Spleen (tissue), 11 donors: ENCODE measurements at regions not wholly inside any gene's neighbourhood (a gene's known extent, or its start where the extent isn't known, plus 50 kb on each side); places are given as distances from the start of the nearest gene placed in this dataset.

Experiments
- DNase-seq: peaks from one replicate; pipeline ENCODE4 v3.0.0-alpha.2; 2020
- H3K27ac ChIP-seq, 8 donors: fragments of 200-600 bp; sonication (generic) in 7 of 8; 1 replicate in 4 of 8; 2 replicates in 4 of 8; pipeline versions ENCODE4 v1.5.0 to v1.8.0; 2016 to 2021; ENCODE audit warnings: inconsistent platforms in 4 of 8, mild to moderate bottlenecking in 4 of 8, moderate library complexity in 1 of 8
- H3K27me3 ChIP-seq, 7 donors: fragments of 200-600 bp; sonication (generic) in 6 of 7; replicated peaks in 1 of 7; 1 replicate in 4 of 7; 2 replicates in 3 of 7; pipeline versions ENCODE4 v1.5.0 to v1.8.0; 2016 to 2021; ENCODE audit warnings: inconsistent platforms in 3 of 7, mild to moderate bottlenecking in 1 of 7
- H3K36me3 ChIP-seq, 6 donors: fragments of 200-600 bp; sonication (generic) in 5 of 6; 1 replicate in 4 of 6; 2 replicates in 2 of 6; pipeline versions ENCODE4 v1.5.0 to v1.8.0; 2016 to 2021; ENCODE audit warnings: inconsistent platforms in 2 of 6
- H3K4me1 ChIP-seq, 6 donors: fragments of 200-600 bp; sonication (generic) in 5 of 6; 1 replicate in 3 of 6; 2 replicates in 3 of 6; pipeline versions ENCODE4 v1.5.0 to v1.8.0; 2016 to 2021; ENCODE audit warnings: inconsistent platforms in 3 of 6
- H3K4me3 ChIP-seq, 8 donors: fragments of 200-600 bp; sonication (generic) in 7 of 8; 1 replicate in 4 of 8; 2 replicates in 4 of 8; pipeline versions ENCODE4 v1.5.0 to v1.8.0; 2016 to 2021; ENCODE audit warnings: inconsistent platforms in 4 of 8, mild to moderate bottlenecking in 4 of 8, moderate library complexity in 2 of 8
- H3K9me3 ChIP-seq, 8 donors: fragments of 200-600 bp; sonication (generic) in 7 of 8; 1 replicate in 4 of 8; 2 replicates in 4 of 8; pipeline versions ENCODE4 v1.5.0 to v1.8.0; 2016 to 2021; ENCODE audit warnings: inconsistent platforms in 4 of 8
- CTCF ChIP-seq, 11 experiments: fragments of 200-600 bp in 7 of 11; fragments of 450-650 bp in 4 of 11; sonication (generic) in 4 of 11; IDR thresholded peaks in 8 of 11; conservative IDR thresholded peaks in 3 of 11; 1 replicate in 7 of 11; 2 replicates in 4 of 11; pipeline versions ENCODE4 v1.4.0 to v1.8.0; 2016 to 2021; ENCODE audit warnings: antibody characterized with exemption in 11 of 11, inconsistent platforms in 4 of 11, mild to moderate bottlenecking in 1 of 11
- POLR2A ChIP-seq, 3 donors: fragments of 450-650 bp; IDR thresholded peaks; one replicate each; pipeline ENCODE4 v1.5.1; 2017; ENCODE audit warnings: antibody characterized with exemption in 3 of 3, mild to moderate bottlenecking in 1 of 3
- POLR2AphosphoS5 ChIP-seq, 3 donors: sonication (generic); formaldehyde crosslinking; IDR thresholded peaks; one replicate each; pipeline ENCODE4 v1.5.1; 2017; ENCODE audit warnings: antibody characterized with exemption in 3 of 3
- WGBS, 5 donors: extraction: QIAGEN DNeasy Blood & Tissue Kit in 3 of 5; methylation state at CpG; one replicate each; pipeline versions ENCODE4 v1.1.5 to v1.1.7; 2013 to 2018; 5-methylcytosine and 5-hydroxymethylcytosine counted together
- intact Hi-C: fragments of 100-400 bp; cut with DNase I; formaldehyde crosslinking; loops from one replicate; pipeline ENCODE4 v1.15.0; 2023; ENCODE audit warnings: low total_unique reads
- donor health status: healthy with polysubstance abuse.
- donor health status: DM: no; HTN: no; CAD: no; lungs with moderate emphysema.
- donor health status: DM: no; HTN: no; CAD: no.
- donor health status: Bipolar disorder and iron deficiency.
- donor health status: healthy.
- donor health status: DM: no; HTN: no; CAD: no.
- donor health status: DM: yes; HTN: yes; CAD: no.

DNA sequence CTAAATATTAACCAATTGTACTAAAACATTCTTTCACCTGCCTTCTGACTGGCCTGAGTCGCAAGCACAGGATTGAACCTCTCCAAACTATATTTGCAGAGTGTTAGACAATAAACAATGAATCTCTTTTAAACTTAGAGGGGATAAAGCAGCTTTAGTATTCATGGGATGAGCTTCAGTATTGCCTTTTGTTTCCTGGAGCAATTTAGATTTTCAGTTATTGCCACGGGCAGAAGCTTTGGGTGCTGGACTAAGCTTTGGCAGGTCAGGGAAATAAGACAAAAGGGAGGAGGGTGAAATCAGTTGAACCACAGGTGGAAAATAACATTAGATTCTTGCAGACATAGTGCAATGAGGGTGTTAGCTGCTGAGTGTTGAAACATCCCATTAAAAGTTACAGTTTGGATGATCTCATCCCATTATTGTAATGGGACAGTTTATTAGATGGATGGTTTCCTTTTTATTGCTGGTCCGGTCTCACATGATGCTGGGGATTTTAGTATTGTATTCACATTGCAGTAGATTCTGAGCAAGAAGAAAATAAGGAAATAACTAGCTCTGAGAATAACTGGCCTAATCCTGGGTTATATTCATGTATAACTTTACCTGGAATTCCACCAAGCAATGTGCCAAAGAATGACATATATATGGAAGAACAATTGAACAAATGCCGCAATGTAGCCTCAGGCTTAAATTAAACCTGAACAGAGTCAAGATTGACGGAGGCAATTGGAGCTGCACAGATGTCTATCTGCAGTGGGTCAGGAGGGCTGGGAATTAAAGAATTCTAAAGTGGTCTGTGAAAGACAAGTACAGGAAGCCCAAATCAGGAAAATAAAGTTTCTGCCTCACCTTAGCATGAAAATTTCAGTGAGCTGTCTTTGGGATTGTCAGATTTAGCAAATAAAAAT, 1092.8 kb upstream of the SEL1L start:
- no peak for TF ChIP-seq CTCF (IDR thresholded peaks at IDR 0.05 in 8 of 11, conservative IDR thresholded peaks at IDR 0.05 in 3 of 11)
- no peak for TF ChIP-seq POLR2A (IDR thresholded peaks at IDR 0.05)
- no peak for TF ChIP-seq POLR2AphosphoS5 (IDR thresholded peaks at IDR 0.05)
- Histone ChIP-seq H3K27me3 (no peaks in the 10 kb centered on the region), H3K4me3 (no peak overlapping the region), H3K9me3 (peaks cover 0 to 23% (median 9%) of the 10 kb centered on the region in 8 donors), H3K4me1 (no peaks in the 10 kb centered on the region), H3K27ac (no peak overlapping the region), H3K36me3 (no peaks in the 10 kb centered on the region)
- intact Hi-C loops: no loop called here
- DNase-seq: no peak
- WGBS, 5 donors: 64 to 85% (median 73%) methylated on average over 5 of the region's 5 CpGs

- peaks cover 0 to 17% (median 3%) of the 10 kb centered on the region in 8 donors for H3K9me3 ChIP-seq
- H3K27me3 ChIP-seq: no peaks in the 10 kb centered on the region
- no peaks in the 10 kb centered on the region for H3K4me1 ChIP-seq
- H3K36me3 ChIP-seq: no peaks in the 10 kb centered on the region
- no peak for DNase-seq
- no peak overlapping the region for H3K4me3 ChIP-seq
- TF ChIP-seq POLR2A (IDR thresholded peaks at IDR 0.05) (no peak), POLR2AphosphoS5 (IDR thresholded peaks at IDR 0.05) (no peak), CTCF (IDR thresholded peaks at IDR 0.05 in 8 of 11, conservative IDR thresholded peaks at IDR 0.05 in 3 of 11) (no peak)
- H3K27ac ChIP-seq: no peak overlapping the region
- intact Hi-C loops: no loop called here
Measured at GRCh38 chr14:82635915-82636314, 1102.3 kb upstream of the SEL1L start.

DNA sequence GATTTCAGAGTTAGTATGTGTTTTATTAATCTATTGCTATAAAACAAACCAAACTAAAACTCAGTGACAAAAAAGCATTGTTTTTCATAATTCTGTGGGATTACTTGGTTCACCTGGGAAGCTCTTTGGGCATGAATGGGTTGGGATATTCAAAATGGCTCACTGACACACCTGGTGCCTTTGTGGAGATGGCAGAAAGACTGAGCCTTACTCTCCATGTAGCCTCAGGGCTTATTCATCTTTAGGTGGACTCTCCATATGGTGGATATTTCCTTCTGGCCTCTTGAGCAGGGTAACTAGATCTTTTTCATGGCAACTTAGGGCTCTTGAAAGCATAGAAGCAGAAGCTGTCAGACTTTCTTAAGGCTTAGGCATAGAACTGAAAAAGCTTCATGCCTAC, 1102.8 kb upstream of the SEL1L start:
- Histone ChIP-seq H3K9me3 (peaks cover 0 to 17% (median 3%) of the 10 kb centered on the region in 8 donors), H3K36me3 (no peaks in the 10 kb centered on the region), H3K4me1 (no peaks in the 10 kb centered on the region), H3K4me3 (no peak overlapping the region), H3K27me3 (no peaks in the 10 kb centered on the region), H3K27ac (no peak overlapping the region)
- TF ChIP-seq POLR2A (IDR thresholded peaks at IDR 0.05): no peak
- TF ChIP-seq POLR2AphosphoS5 (IDR thresholded peaks at IDR 0.05): no peak
- no peak for TF ChIP-seq CTCF (IDR thresholded peaks at IDR 0.05 in 8 of 11, conservative IDR thresholded peaks at IDR 0.05 in 3 of 11)
- DNase-seq: no peak
- intact Hi-C loops: no loop called here

DNA sequence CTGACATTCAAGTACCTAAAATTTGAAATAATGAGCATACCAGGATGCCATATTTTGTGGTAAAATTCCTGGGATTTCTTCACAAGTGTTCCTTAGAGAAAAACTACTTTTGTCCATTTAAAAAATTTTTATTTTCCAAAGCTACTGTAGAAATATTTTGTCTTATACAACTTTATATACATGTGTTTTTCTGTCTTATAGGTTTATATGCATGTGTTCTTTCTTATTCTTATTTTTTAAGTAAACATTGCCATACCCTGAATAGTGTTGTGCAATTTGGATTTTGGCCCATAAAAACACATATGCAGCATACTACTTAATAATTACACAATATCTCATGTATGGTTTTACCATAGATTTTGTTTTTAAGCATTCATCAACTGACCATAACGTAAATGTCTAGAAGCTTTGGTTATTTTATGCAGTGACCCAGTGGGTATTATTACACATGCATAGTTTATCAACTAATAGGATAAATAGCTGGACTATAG, 1107.4 kb upstream of the SEL1L start:
- intact Hi-C loops: no loop called here
- H3K9me3 ChIP-seq: no peaks in the 10 kb centered on the region
- TF ChIP-seq CTCF (IDR thresholded peaks at IDR 0.05 in 8 of 11, conservative IDR thresholded peaks at IDR 0.05 in 3 of 11): no peak
- no peak for TF ChIP-seq POLR2A (IDR thresholded peaks at IDR 0.05)
- no peak for TF ChIP-seq POLR2AphosphoS5 (IDR thresholded peaks at IDR 0.05)
- no peaks in the 10 kb centered on the region for H3K36me3 ChIP-seq
- no peak for DNase-seq
- H3K27me3 ChIP-seq: no peaks in the 10 kb centered on the region
- no peak overlapping the region for H3K4me3 ChIP-seq
- WGBS, 5 donors: 76 to 85% (median 76%) methylated on average over 1 of the region's 1 CpG
- H3K4me1 ChIP-seq: no peaks in the 10 kb centered on the region
- H3K27ac ChIP-seq: no peak overlapping the region
